ENCODE measurements at regions not wholly inside any gene's neighbourhood (a gene's known extent, or its start where the extent isn't known, plus 50 kb on each side); places are given as distances from the start of the nearest gene placed in this dataset.

GRCh38 chr13:34021619-34022018 is 203.7 kb downstream of the RFC3 start:
- Mint-ChIP-seq H3K4me1 (no peaks in the 10 kb centered on the region), H3K36me3 (ENCODE audit: low read depth) (no peaks in the 10 kb centered on the region), H3K4me3 (no peak overlapping the region), H3K27ac (no peak overlapping the region), H3K9me3 (peaks cover 8% of the 10 kb centered on the region), H3K27me3 (peaks cover 4% of the 10 kb centered on the region)
- CTCF ChIA-PET, result no interaction called here
- no peak for DNase-seq
- POLR2A ChIA-PET, result no interaction called here

- H3K4me1 Mint-ChIP-seq, result no peaks in the 10 kb centered on the region
- no peaks in the 10 kb centered on the region for H3K27me3 Mint-ChIP-seq
- H3K9me3 Mint-ChIP-seq, result peaks cover 10% of the 10 kb centered on the region
- no peak overlapping the region for H3K4me3 Mint-ChIP-seq
- POLR2A ChIA-PET, result no interaction called here
- no peak overlapping the region for H3K27ac Mint-ChIP-seq
- no peak for DNase-seq
- H3K36me3 Mint-ChIP-seq (ENCODE audit: low read depth), result no peaks in the 10 kb centered on the region
- CTCF ChIA-PET, result no interaction called here
These were observed 207.8 kb downstream of the RFC3 start for GRCh38 chr13:34025746-34026145.

- Mint-ChIP-seq H3K9me3 (peaks cover 9% of the 10 kb centered on the region), H3K4me1 (no peaks in the 10 kb centered on the region), H3K27ac (no peak overlapping the region), H3K36me3 (ENCODE audit: low read depth) (no peaks in the 10 kb centered on the region), H3K4me3 (no peak overlapping the region), H3K27me3 (no peaks in the 10 kb centered on the region)
- ChIA-PET POLR2A (no interaction called here), CTCF (no interaction called here)
- DNase-seq, result no peak
These were observed 208.4 kb downstream of the RFC3 start for GRCh38 chr13:34026308-34026707.

DNA sequence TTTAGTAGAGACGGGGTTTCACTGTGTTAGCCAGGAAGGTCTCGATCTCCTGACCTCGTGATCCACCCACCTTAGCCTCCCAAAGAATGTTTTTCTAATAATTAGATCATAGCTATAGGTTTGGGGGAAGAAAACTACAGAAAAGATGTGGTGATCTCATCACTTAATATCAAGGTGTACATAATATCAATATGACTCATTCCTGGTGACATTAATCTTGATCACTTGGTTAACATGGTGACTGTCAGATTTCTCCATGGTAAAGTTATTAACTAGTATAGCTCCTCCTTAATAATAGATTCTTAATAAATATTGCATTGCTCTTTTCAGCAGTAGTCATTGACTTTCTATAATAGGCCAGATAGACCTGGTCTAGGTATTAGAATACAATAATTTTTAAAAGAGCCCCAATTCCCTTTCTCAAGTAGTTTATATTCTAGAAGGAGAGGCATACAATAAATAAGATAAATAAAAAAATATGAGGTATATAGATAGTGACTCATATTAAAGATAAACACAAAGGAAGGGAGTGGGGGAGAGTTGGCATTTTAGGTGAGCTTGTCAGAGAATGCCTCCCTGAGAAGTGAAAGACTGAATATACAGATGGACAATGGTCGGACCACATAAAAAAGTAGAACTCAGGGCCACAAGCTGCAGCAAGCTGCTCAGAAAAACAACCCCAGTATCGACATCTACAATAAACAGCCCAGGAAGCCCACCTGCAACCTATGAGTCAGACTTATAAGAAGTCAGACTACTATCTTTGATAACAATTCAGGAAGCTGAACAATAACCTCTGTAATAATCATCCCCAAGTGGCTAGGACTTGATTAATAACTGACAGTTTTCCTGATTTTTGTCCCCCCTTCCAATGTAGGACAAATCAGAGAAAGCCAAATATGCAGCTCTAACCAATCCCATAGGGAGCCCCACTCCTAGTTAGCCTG is 210.8 kb downstream of the RFC3 start:
- Mint-ChIP-seq H3K9me3 (peaks cover 2% of the 10 kb centered on the region), H3K4me3 (no peak overlapping the region), H3K27me3 (no peaks in the 10 kb centered on the region), H3K36me3 (ENCODE audit: low read depth) (no peaks in the 10 kb centered on the region), H3K27ac (no peak overlapping the region), H3K4me1 (no peaks in the 10 kb centered on the region)
- ChIA-PET POLR2A (no interaction called here), CTCF (no interaction called here)
- DNase-seq, result no peak

DNA sequence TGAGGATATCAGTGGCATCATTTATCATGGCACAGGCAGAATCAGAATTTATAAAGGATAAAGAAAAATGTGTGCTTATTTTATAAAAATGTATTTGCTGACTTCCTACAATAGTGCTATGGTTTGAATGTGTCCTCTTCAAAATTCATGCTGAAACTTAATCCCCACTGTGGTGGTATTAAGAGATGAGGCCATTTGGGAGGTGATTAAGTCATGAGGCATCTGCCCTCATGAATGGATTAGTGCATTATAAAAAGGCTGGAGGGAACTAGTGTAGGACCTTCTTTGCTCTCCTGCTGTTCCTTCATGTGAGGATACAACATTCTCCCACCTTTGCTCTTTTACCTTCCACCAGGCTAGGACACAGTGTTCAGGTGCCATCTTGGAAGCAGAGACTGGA is 212.8 kb downstream of the RFC3 start:
- H3K27me3 Mint-ChIP-seq, result peaks cover 3% of the 10 kb centered on the region

DNA sequence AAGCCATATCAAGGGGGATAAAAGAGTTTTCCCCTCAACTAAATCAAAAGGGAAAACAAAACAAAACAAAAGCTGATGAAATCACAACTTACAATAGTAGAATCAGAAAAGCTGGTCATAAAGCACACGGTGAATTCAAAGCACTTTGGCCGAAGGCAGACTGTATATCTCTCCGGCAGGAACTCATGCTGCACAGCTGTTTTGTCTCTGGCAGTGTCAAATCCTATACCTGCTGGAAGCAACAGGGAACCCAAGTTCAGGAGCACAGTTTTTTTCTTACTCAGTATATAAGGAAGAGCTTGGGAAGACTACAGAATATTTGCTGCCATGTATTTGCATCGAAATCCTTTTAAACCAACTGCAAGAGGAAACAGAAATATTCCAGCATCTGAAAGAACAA is 213.7 kb downstream of the RFC3 start:
- peaks cover 2% of the 10 kb centered on the region for H3K9me3 Mint-ChIP-seq
- H3K27ac Mint-ChIP-seq, result no peak overlapping the region
- no peaks in the 10 kb centered on the region for H3K36me3 Mint-ChIP-seq (ENCODE audit: low read depth)
- DNase-seq, result no peak
- POLR2A ChIA-PET, result no interaction called here
- CTCF ChIA-PET, result no interaction called here
- peaks cover 3% of the 10 kb centered on the region for H3K27me3 Mint-ChIP-seq
- no peak overlapping the region for H3K4me3 Mint-ChIP-seq
- no peaks in the 10 kb centered on the region for H3K4me1 Mint-ChIP-seq

More for the DNA sequence above, 212.8 kb downstream of the RFC3 start:
- H3K4me1 Mint-ChIP-seq, result no peaks in the 10 kb centered on the region
- POLR2A ChIA-PET, result no interaction called here
- no peak overlapping the region for H3K4me3 Mint-ChIP-seq
- DNase-seq, result no peak
- peaks cover 2% of the 10 kb centered on the region for H3K9me3 Mint-ChIP-seq
- no peaks in the 10 kb centered on the region for H3K36me3 Mint-ChIP-seq (ENCODE audit: low read depth)
- CTCF ChIA-PET, result no interaction called here
- H3K27ac Mint-ChIP-seq, result no peak overlapping the region

- ChIA-PET CTCF (no interaction called here), POLR2A (no interaction called here)
- Mint-ChIP-seq H3K4me1 (no peaks in the 10 kb centered on the region), H3K27ac (no peak overlapping the region), H3K27me3 (peaks cover 3% of the 10 kb centered on the region), H3K9me3 (no peaks in the 10 kb centered on the region), H3K36me3 (ENCODE audit: low read depth) (no peaks in the 10 kb centered on the region), H3K4me3 (no peak overlapping the region)
- no peak for DNase-seq
These were observed 216.5 kb downstream of the RFC3 start for GRCh38 chr13:34034411-34034810.

DNA sequence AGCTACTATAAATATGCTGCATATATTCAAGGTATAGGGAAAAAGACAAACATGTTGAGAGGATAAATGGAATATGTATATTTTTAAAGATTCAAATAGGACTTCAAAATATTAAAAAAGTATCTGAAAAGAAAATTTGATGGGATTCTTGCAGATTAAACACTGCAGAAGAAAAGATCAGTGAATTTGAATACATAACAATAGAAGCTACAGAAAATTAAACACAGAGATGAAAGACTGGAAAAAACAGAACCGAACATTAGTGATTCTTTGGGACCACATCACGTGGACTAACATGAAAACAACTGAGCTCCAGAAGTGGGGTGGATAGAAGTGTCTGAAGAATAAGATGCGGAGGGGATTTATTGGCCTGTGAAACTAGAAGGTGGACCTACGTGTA is 217.2 kb downstream of the RFC3 start:
- no peak overlapping the region for H3K27ac Mint-ChIP-seq

DNA sequence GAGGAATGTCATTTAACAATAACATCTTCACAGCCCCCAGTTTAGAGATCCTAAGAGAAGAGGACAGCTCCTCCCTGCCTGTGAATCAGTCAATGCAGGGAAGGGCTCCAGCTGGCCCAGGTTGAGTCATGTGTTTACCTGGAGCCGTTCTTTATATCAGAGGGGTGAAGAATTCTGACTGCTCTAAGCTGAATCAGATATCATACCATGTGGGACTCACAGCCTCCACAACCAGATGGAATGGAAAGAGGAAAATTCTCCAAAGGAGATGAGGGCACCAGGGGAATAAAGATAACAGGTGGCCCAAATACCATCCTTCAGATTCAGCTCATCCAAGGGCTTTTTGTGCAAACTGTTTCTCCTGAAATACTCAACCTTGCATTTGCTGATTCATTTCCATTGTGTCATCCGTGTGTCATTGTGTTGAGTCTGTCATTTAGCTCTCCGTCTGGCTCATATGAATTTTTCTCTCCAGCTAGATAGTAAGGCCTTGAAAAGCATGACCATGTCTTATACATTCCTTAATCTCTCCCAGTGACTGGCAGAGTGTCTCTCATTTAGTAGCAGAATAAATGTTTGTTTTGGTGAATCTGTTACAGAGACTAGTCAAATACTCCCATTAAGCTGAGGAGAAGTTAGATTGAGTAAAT is 217.9 kb downstream of the RFC3 start:
- Mint-ChIP-seq H3K9me3 (no peaks in the 10 kb centered on the region), H3K27ac (no peak overlapping the region), H3K4me3 (no peak overlapping the region), H3K36me3 (ENCODE audit: low read depth) (no peaks in the 10 kb centered on the region), H3K4me1 (no peaks in the 10 kb centered on the region), H3K27me3 (peaks cover 3% of the 10 kb centered on the region)
- POLR2A ChIA-PET, result no interaction called here
- CTCF ChIA-PET, result interaction anchor here (1.1 kb wide), 1 partner anchor 27 kb away, joined by 3 read pairs; no protein-coding TSS in a partner anchor
- no peak for DNase-seq

More for the DNA sequence above, 217.2 kb downstream of the RFC3 start:
- H3K9me3 Mint-ChIP-seq, result no peaks in the 10 kb centered on the region
- no peaks in the 10 kb centered on the region for H3K36me3 Mint-ChIP-seq (ENCODE audit: low read depth)
- ChIA-PET POLR2A (no interaction called here), CTCF (interaction anchor here (1.1 kb wide), 1 partner anchor 27 kb away, joined by 3 read pairs; no protein-coding TSS in a partner anchor)
- no peaks in the 10 kb centered on the region for H3K4me1 Mint-ChIP-seq
- no peak for DNase-seq
- H3K27me3 Mint-ChIP-seq, result peaks cover 3% of the 10 kb centered on the region
- H3K4me3 Mint-ChIP-seq, result no peak overlapping the region

DNA sequence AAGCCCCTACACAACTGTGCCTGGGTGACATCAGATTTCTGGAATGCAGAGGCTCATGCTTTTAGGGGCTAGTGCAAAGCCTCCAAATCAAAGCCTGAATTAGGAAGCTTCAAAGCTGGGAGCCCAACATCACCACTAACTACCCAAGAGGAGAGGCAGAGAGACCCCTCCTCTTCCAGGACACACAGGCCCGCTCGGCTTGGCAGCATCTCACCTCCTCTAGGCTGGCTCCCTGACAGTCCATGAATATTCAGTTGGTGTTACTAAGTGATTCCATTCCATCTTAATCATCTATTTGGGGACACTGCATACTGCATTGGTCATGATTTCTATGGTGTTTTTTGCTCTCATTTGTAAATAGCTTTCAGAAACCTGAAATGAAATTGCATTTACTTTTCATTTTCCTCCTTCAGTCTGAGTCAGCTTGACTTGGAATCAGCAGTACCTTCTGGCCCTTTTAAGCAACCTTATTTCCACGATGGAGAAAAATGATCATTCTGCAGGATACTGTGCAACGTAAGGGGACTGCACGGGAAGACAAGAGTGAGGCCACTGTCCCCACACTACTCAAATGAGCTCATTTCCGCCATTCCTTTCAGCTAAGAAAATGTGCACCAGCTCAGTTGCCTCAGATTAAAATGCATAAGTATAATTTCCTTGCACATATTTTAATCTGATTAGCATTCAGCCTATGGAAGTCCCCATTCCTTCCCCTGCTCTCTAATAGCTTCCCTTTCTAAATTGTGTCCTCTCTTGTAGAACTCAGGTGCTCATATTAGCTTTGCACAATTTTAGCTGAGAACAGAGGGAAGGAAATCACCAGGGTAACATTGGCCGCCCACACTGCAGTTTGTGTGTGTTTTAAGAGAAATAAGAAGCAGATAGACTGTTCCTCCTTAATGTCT is 219.9 kb downstream of the RFC3 start:
- no peak overlapping the region for H3K4me3 Mint-ChIP-seq
- no peaks in the 10 kb centered on the region for H3K4me1 Mint-ChIP-seq
- peaks cover 3% of the 10 kb centered on the region for H3K27me3 Mint-ChIP-seq
- H3K36me3 Mint-ChIP-seq (ENCODE audit: low read depth), result no peaks in the 10 kb centered on the region
- CTCF ChIA-PET, result no interaction called here
- H3K27ac Mint-ChIP-seq, result no peak overlapping the region
- H3K9me3 Mint-ChIP-seq, result no peaks in the 10 kb centered on the region
- no peak for DNase-seq
- POLR2A ChIA-PET, result no interaction called here

- no peak for DNase-seq
- Mint-ChIP-seq H3K27ac (no peak overlapping the region), H3K9me3 (no peaks in the 10 kb centered on the region), H3K4me3 (no peak overlapping the region), H3K4me1 (no peaks in the 10 kb centered on the region), H3K27me3 (peaks cover 3% of the 10 kb centered on the region), H3K36me3 (ENCODE audit: low read depth) (no peaks in the 10 kb centered on the region)
- CTCF ChIA-PET, result no interaction called here
- POLR2A ChIA-PET, result no interaction called here
These were observed 220.7 kb downstream of the RFC3 start for GRCh38 chr13:34038541-34039068.

GRCh38 chr13:34039678-34040077 is 221.7 kb downstream of the RFC3 start:
- ChIA-PET CTCF (no interaction called here), POLR2A (no interaction called here)
- H3K36me3 Mint-ChIP-seq (ENCODE audit: low read depth), result no peaks in the 10 kb centered on the region
- no peak for DNase-seq
- no peak overlapping the region for H3K27ac Mint-ChIP-seq
- no peaks in the 10 kb centered on the region for H3K4me1 Mint-ChIP-seq
- H3K9me3 Mint-ChIP-seq, result no peaks in the 10 kb centered on the region
- peaks cover 3% of the 10 kb centered on the region for H3K27me3 Mint-ChIP-seq
- no peak overlapping the region for H3K4me3 Mint-ChIP-seq

DNA sequence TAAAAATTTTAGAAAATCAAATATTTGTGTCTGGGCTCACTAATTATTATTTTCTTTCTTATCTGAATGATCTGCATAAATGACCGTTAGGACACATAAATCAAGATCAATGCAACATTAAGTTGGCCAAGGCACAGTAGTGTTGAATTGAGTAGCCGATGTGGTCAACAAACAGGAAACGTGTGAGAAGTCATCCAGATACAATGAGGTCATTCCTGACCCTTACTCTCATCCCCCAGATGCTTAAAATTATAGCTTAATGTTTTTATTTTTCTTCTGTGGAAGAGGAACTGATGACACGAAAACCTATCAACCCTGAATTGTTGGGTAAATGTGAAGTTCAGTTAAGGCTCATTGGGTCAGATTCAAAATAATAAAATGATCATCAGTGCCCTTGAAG is 222.9 kb downstream of the RFC3 start:
- no peak for DNase-seq
- Mint-ChIP-seq H3K4me3 (no peak overlapping the region), H3K9me3 (no peaks in the 10 kb centered on the region), H3K36me3 (ENCODE audit: low read depth) (no peaks in the 10 kb centered on the region), H3K27ac (no peak overlapping the region), H3K4me1 (no peaks in the 10 kb centered on the region), H3K27me3 (no peaks in the 10 kb centered on the region)
- ChIA-PET POLR2A (interaction anchor here (0.7 kb wide), 1 partner anchor 74 kb away, joined by 4 read pairs; no protein-coding TSS in a partner anchor), CTCF (no interaction called here)
